ENCODE measurements at regions not wholly inside any gene's neighbourhood (a gene's known extent, or its start where the extent isn't known, plus 50 kb on each side); places are given as distances from the start of the nearest gene placed in this dataset.

- intact Hi-C loops (cut with micrococcal nuclease) = no loop called here
- Histone ChIP-seq H3K27me3 (ENCODE audit: insufficient read depth, low read length) (no peaks in the 10 kb centered on the region), H3K4me1 (ENCODE audit: insufficient read depth, low read length) (no peaks in the 10 kb centered on the region), H3K4me3 (ENCODE audit: low read length in 2 of 2) (no peak overlapping the region), H3K27ac (ENCODE audit: low read depth, low read length) (no peak overlapping the region), H3K36me3 (ENCODE audit: insufficient read depth, low read length) (no peaks in the 10 kb centered on the region), H3K9me3 (ENCODE audit: control insufficient read depth in 1 of 2, low read length in 2 of 2) (peaks cover 0 to 22% of the 10 kb centered on the region in 2 donors)
- CTCF ChIA-PET (ENCODE audit: partially characterized antibody) = no interaction called here
- Mint-ChIP-seq H3K4me1 (no peaks in the 10 kb centered on the region), H3K27ac (no peak overlapping the region), H3K9me3 (peaks cover 2 to 75% (median 60%) of the 10 kb centered on the region in 8 donors), H3K36me3 (peaks cover 36 to 60% of the 10 kb centered on the region in 2 donors), H3K4me3 (no peak overlapping the region), H3K27me3 (no peaks in the 10 kb centered on the region)
- POLR2A ChIA-PET (ENCODE audit: partially characterized antibody) = no interaction called here
- DNase-seq = no peak
These were observed 517.6 kb upstream of the SUCLG2 start for GRCh38 chr3:68172039-68172438.

- POLR2A ChIA-PET (ENCODE audit: partially characterized antibody) = no interaction called here
- intact Hi-C loops (cut with micrococcal nuclease) = no loop called here
- no peaks in the 10 kb centered on the region for H3K27me3 Mint-ChIP-seq
- Histone ChIP-seq H3K4me3 (ENCODE audit: low read length in 2 of 2) (no peak overlapping the region), H3K9me3 (ENCODE audit: control insufficient read depth in 1 of 2, low read length in 2 of 2) (no peaks in the 10 kb centered on the region), H3K27ac (ENCODE audit: low read depth, low read length) (no peak overlapping the region), H3K36me3 (ENCODE audit: insufficient read depth, low read length) (no peaks in the 10 kb centered on the region), H3K4me1 (ENCODE audit: insufficient read depth, low read length) (no peaks in the 10 kb centered on the region), H3K27me3 (ENCODE audit: insufficient read depth, low read length) (no peaks in the 10 kb centered on the region)
- H3K36me3 Mint-ChIP-seq = peaks cover 4 to 26% of the 10 kb centered on the region in 2 donors
- no peak overlapping the region for H3K27ac Mint-ChIP-seq
- no peak overlapping the region for H3K4me3 Mint-ChIP-seq
- DNase-seq = no peak
- no peaks in the 10 kb centered on the region for H3K4me1 Mint-ChIP-seq
- CTCF ChIA-PET (ENCODE audit: partially characterized antibody) = no interaction called here
- peaks cover 0 to 4% (median 2%) of the 10 kb centered on the region in 8 donors for H3K9me3 Mint-ChIP-seq
These were observed 509.6 kb upstream of the SUCLG2 start for GRCh38 chr3:68163968-68164367.

GRCh38 chr3:68163062-68163461, 508.6 kb upstream of the SUCLG2 start:
- no peaks in the 10 kb centered on the region for H3K4me1 ChIP-seq (ENCODE audit: insufficient read depth, low read length)
- CTCF ChIA-PET (ENCODE audit: partially characterized antibody) = no interaction called here
- Mint-ChIP-seq H3K27ac (no peak overlapping the region), H3K4me3 (no peak overlapping the region), H3K9me3 (peaks cover 0 to 4% (median under 1%) of the 10 kb centered on the region in 8 donors), H3K4me1 (peaks cover 0 to 2% (median 0%) of the 10 kb centered on the region in 4 donors), H3K36me3 (peaks cover 1 to 22% of the 10 kb centered on the region in 2 donors), H3K27me3 (no peaks in the 10 kb centered on the region)
- no peaks in the 10 kb centered on the region for H3K27me3 ChIP-seq (ENCODE audit: insufficient read depth, low read length)
- no peaks in the 10 kb centered on the region for H3K9me3 ChIP-seq (ENCODE audit: control insufficient read depth in 1 of 2, low read length in 2 of 2)
- intact Hi-C loops (cut with micrococcal nuclease) = no loop called here
- no peak overlapping the region for H3K4me3 ChIP-seq (ENCODE audit: low read length in 2 of 2)
- H3K27ac ChIP-seq (ENCODE audit: low read depth, low read length) = no peak overlapping the region
- H3K36me3 ChIP-seq (ENCODE audit: insufficient read depth, low read length) = no peaks in the 10 kb centered on the region
- DNase-seq = no peak
- POLR2A ChIA-PET (ENCODE audit: partially characterized antibody) = no interaction called here

- Histone ChIP-seq H3K27me3 (ENCODE audit: insufficient read depth, low read length) (no peaks in the 10 kb centered on the region), H3K9me3 (ENCODE audit: control insufficient read depth in 1 of 2, low read length in 2 of 2) (no peaks in the 10 kb centered on the region), H3K4me1 (ENCODE audit: insufficient read depth, low read length) (no peaks in the 10 kb centered on the region), H3K27ac (ENCODE audit: low read depth, low read length) (no peak overlapping the region), H3K4me3 (ENCODE audit: low read length in 2 of 2) (no peak overlapping the region), H3K36me3 (ENCODE audit: insufficient read depth, low read length) (no peaks in the 10 kb centered on the region)
- POLR2A ChIA-PET (ENCODE audit: partially characterized antibody) = no interaction called here
- Mint-ChIP-seq H3K4me3 (no peak overlapping the region), H3K9me3 (peaks cover 0 to 4% (median under 1%) of the 10 kb centered on the region in 8 donors), H3K27ac (no peak overlapping the region), H3K4me1 (peaks cover 0 to 2% (median 0%) of the 10 kb centered on the region in 4 donors), H3K36me3 (peaks cover 1 to 21% of the 10 kb centered on the region in 2 donors), H3K27me3 (no peaks in the 10 kb centered on the region)
- intact Hi-C loops (cut with micrococcal nuclease) = no loop called here
- DNase-seq = no peak
- CTCF ChIA-PET (ENCODE audit: partially characterized antibody) = no interaction called here
These were observed 508.2 kb upstream of the SUCLG2 start for GRCh38 chr3:68162644-68163043.

- no peak for DNase-seq
- ChIA-PET CTCF (ENCODE audit: partially characterized antibody) (no interaction called here), POLR2A (ENCODE audit: partially characterized antibody) (no interaction called here)
- intact Hi-C loops (cut with micrococcal nuclease) = no loop called here
- Histone ChIP-seq H3K4me1 (ENCODE audit: insufficient read depth, low read length) (no peaks in the 10 kb centered on the region), H3K9me3 (ENCODE audit: control insufficient read depth in 1 of 2, low read length in 2 of 2) (no peaks in the 10 kb centered on the region), H3K4me3 (ENCODE audit: low read length in 2 of 2) (no peak overlapping the region), H3K27me3 (ENCODE audit: insufficient read depth, low read length) (no peaks in the 10 kb centered on the region), H3K27ac (ENCODE audit: low read depth, low read length) (no peak overlapping the region), H3K36me3 (ENCODE audit: insufficient read depth, low read length) (no peaks in the 10 kb centered on the region)
- Mint-ChIP-seq H3K4me1 (peaks cover 0 to 2% (median 0%) of the 10 kb centered on the region in 4 donors), H3K27ac (no peak overlapping the region), H3K4me3 (no peak overlapping the region), H3K27me3 (no peaks in the 10 kb centered on the region), H3K36me3 (peaks cover 9 to 16% of the 10 kb centered on the region in 2 donors), H3K9me3 (peaks cover 0 to 3% (median 0%) of the 10 kb centered on the region in 8 donors)
These were observed 496.9 kb upstream of the SUCLG2 start for GRCh38 chr3:68151359-68151758.

GRCh38 chr3:68148447-68148846, 494.0 kb upstream of the SUCLG2 start:
- CTCF ChIA-PET (ENCODE audit: partially characterized antibody) = no interaction called here
- intact Hi-C loops (cut with micrococcal nuclease) = no loop called here

GRCh38 chr3:68142441-68142840, 488.0 kb upstream of the SUCLG2 start:
- H3K27me3 Mint-ChIP-seq = no peaks in the 10 kb centered on the region
- Histone ChIP-seq H3K36me3 (ENCODE audit: insufficient read depth, low read length) (no peaks in the 10 kb centered on the region), H3K27me3 (ENCODE audit: insufficient read depth, low read length) (no peaks in the 10 kb centered on the region), H3K9me3 (ENCODE audit: control insufficient read depth in 1 of 2, low read length in 2 of 2) (no peaks in the 10 kb centered on the region), H3K27ac (ENCODE audit: low read depth, low read length) (no peak overlapping the region), H3K4me1 (ENCODE audit: insufficient read depth, low read length) (no peaks in the 10 kb centered on the region), H3K4me3 (ENCODE audit: low read length in 2 of 2) (no peak overlapping the region)
- intact Hi-C loops (cut with micrococcal nuclease) = no loop called here
- POLR2A ChIA-PET (ENCODE audit: partially characterized antibody) = no interaction called here
- no peak overlapping the region for H3K4me3 Mint-ChIP-seq
- H3K4me1 Mint-ChIP-seq = peaks cover 0 to 11% (median 2%) of the 10 kb centered on the region in 4 donors
- H3K36me3 Mint-ChIP-seq = peaks cover 0 to 9% of the 10 kb centered on the region in 2 donors
- H3K9me3 Mint-ChIP-seq = peaks cover 0 to 3% (median 0%) of the 10 kb centered on the region in 8 donors
- CTCF ChIA-PET (ENCODE audit: partially characterized antibody) = no interaction called here
- no peak overlapping the region for H3K27ac Mint-ChIP-seq
- no peak for DNase-seq

More at GRCh38 chr3:68148447-68148846, 494.0 kb upstream of the SUCLG2 start:
- Histone ChIP-seq H3K9me3 (ENCODE audit: control insufficient read depth in 1 of 2, low read length in 2 of 2) (no peaks in the 10 kb centered on the region), H3K27me3 (ENCODE audit: insufficient read depth, low read length) (no peaks in the 10 kb centered on the region), H3K4me3 (ENCODE audit: low read length in 2 of 2) (no peak overlapping the region), H3K36me3 (ENCODE audit: insufficient read depth, low read length) (no peaks in the 10 kb centered on the region), H3K4me1 (ENCODE audit: insufficient read depth, low read length) (no peaks in the 10 kb centered on the region), H3K27ac (ENCODE audit: low read depth, low read length) (no peak overlapping the region)
- no peaks in the 10 kb centered on the region for H3K27me3 Mint-ChIP-seq
- DNase-seq = no peak
- POLR2A ChIA-PET (ENCODE audit: partially characterized antibody) = no interaction called here
- H3K36me3 Mint-ChIP-seq = peaks cover 4 to 22% of the 10 kb centered on the region in 2 donors
- peaks cover 0 to 3% (median 0%) of the 10 kb centered on the region in 8 donors for H3K9me3 Mint-ChIP-seq
- H3K4me1 Mint-ChIP-seq = peaks cover 0 to 2% (median 0%) of the 10 kb centered on the region in 4 donors
- H3K4me3 Mint-ChIP-seq = no peak overlapping the region
- peak overlapping the region in 1 of 7 donors; percentile 21 for H3K27ac Mint-ChIP-seq

- no peaks in the 10 kb centered on the region for H3K27me3 Mint-ChIP-seq
- Histone ChIP-seq H3K27me3 (ENCODE audit: insufficient read depth, low read length) (no peaks in the 10 kb centered on the region), H3K4me3 (ENCODE audit: low read length in 2 of 2) (no peak overlapping the region), H3K27ac (ENCODE audit: low read depth, low read length) (no peak overlapping the region), H3K4me1 (ENCODE audit: insufficient read depth, low read length) (no peaks in the 10 kb centered on the region), H3K9me3 (ENCODE audit: control insufficient read depth in 1 of 2, low read length in 2 of 2) (no peaks in the 10 kb centered on the region), H3K36me3 (ENCODE audit: insufficient read depth, low read length) (no peaks in the 10 kb centered on the region)
- peaks cover 0 to 4% (median 0%) of the 10 kb centered on the region in 8 donors for H3K9me3 Mint-ChIP-seq
- no peak for DNase-seq
- no peak overlapping the region for H3K27ac Mint-ChIP-seq
- no peak overlapping the region for H3K4me3 Mint-ChIP-seq
- POLR2A ChIA-PET (ENCODE audit: partially characterized antibody) = no interaction called here
- H3K4me1 Mint-ChIP-seq = peaks cover 0 to 11% (median 4%) of the 10 kb centered on the region in 4 donors
- peaks cover 0 to 9% of the 10 kb centered on the region in 2 donors for H3K36me3 Mint-ChIP-seq
- intact Hi-C loops (cut with micrococcal nuclease) = no loop called here
- CTCF ChIA-PET (ENCODE audit: partially characterized antibody) = no interaction called here
These were observed 485.5 kb upstream of the SUCLG2 start for GRCh38 chr3:68139897-68140296.

All from CD4-positive, alpha-beta memory T cell (primary cell).